A549 (cell line): ENCODE measurements at regions not wholly inside any gene's neighbourhood (a gene's known extent, or its start where the extent isn't known, plus 50 kb on each side); places are given as distances from the start of the nearest gene placed in this dataset.

Source experiments
- MAFK ChIP-seq: fragments of 450-650 bp; IDR thresholded peaks from 2 replicates; pipeline ENCODE4 v1.6.1; 2014; ENCODE audit not compliant: partially characterized antibody
- MAZ ChIP-seq: fragments of 150-350 bp; IDR thresholded peaks from 2 replicates; pipeline ENCODE4 v1.6.1; 2014; ENCODE audit warnings: antibody characterized with exemption, low read depth, low read length, borderline replicate concordance
- POLR2A ChIP-seq: IDR thresholded peaks from 2 replicates; pipeline ENCODE4 v1.6.1; 2012; ENCODE audit warnings: mild to moderate bottlenecking, low read length
- TF ChIP-seq, protein P1 (sequence below): fragments of >200 bp; sonication (Bioruptor Twin); formaldehyde crosslinking; IDR thresholded peaks from 3 replicates; pipeline ENCODE4 v1.5.1; 2016
- TF ChIP-seq, protein P2 (sequence below): fragments of 450-650 bp; IDR thresholded peaks from 2 replicates; pipeline ENCODE4 v1.6.1; 2014; ENCODE audit warnings: antibody characterized with exemption
- TF ChIP-seq, protein P3 (sequence below): IDR thresholded peaks from 2 replicates; pipeline ENCODE4 v1.6.1; 2012; ENCODE audit warnings: low read depth, borderline replicate concordance

DNA sequence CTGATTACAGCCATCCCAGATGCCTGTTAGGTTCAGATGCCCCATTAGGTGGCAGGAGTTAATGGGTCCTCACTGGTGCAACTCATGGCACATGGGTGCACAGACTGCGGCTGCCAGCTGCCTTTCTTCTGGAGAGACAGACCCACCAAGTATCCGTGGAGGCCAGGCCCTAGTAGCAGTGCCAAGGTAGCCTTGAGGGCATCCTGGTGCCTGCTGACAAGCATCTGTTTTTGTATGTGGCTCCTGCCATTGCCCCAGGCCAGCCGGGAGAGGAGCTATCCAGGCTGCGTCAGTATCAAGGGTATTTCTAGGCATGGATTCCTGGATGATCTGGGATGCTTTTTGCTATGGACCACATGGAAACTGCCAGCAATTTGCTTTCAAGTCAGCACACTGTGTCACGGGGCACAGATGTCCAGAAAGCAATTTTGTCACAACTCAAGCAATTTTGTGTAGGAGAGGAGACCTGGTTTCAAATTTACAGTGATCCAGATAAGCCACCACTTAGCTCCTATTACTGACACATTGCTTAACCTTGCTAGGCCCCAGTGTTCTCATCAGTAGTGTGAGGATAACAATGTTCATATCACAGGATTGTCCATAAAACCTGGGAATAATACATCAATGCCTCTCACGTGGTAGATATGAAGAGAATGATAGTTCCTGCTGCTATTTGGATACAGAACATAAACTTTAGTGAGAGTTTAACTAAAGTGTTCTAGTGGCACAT, 815.1 kb upstream of the RAB6C start:
- TF ChIP-seq, protein P1, sequence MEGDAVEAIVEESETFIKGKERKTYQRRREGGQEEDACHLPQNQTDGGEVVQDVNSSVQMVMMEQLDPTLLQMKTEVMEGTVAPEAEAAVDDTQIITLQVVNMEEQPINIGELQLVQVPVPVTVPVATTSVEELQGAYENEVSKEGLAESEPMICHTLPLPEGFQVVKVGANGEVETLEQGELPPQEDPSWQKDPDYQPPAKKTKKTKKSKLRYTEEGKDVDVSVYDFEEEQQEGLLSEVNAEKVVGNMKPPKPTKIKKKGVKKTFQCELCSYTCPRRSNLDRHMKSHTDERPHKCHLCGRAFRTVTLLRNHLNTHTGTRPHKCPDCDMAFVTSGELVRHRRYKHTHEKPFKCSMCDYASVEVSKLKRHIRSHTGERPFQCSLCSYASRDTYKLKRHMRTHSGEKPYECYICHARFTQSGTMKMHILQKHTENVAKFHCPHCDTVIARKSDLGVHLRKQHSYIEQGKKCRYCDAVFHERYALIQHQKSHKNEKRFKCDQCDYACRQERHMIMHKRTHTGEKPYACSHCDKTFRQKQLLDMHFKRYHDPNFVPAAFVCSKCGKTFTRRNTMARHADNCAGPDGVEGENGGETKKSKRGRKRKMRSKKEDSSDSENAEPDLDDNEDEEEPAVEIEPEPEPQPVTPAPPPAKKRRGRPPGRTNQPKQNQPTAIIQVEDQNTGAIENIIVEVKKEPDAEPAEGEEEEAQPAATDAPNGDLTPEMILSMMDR, result no peak
- TF ChIP-seq, protein P2, sequence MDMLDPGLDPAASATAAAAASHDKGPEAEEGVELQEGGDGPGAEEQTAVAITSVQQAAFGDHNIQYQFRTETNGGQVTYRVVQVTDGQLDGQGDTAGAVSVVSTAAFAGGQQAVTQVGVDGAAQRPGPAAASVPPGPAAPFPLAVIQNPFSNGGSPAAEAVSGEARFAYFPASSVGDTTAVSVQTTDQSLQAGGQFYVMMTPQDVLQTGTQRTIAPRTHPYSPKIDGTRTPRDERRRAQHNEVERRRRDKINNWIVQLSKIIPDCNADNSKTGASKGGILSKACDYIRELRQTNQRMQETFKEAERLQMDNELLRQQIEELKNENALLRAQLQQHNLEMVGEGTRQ, result no peak
- TF ChIP-seq POLR2A (no peak), MAZ (no peak), MAFK (no peak)
- TF ChIP-seq, protein P3, sequence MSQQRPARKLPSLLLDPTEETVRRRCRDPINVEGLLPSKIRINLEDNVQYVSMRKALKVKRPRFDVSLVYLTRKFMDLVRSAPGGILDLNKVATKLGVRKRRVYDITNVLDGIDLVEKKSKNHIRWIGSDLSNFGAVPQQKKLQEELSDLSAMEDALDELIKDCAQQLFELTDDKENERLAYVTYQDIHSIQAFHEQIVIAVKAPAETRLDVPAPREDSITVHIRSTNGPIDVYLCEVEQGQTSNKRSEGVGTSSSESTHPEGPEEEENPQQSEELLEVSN, result no peak
